ENCODE measurements at regions not wholly inside any gene's neighbourhood (a gene's known extent, or its start where the extent isn't known, plus 50 kb on each side); places are given as distances from the start of the nearest gene placed in this dataset.
"Not testable (repeated sequence)": the region's sequence is repeated elsewhere in the genome, so short reads cannot be mapped to it uniquely, and the experiment has no call there.

GRCh38 chr3:196139281-196139680, 57.4 kb upstream of the TFRC start:
- ATAC-seq, result no peak
- peaks cover 16% of the 10 kb centered on the region for H3K27me3 ChIP-seq
- H3K27ac ChIP-seq, result no peak overlapping the region
- 71 to 89% methylated on average over 1 to 7 of the region's 7 CpGs for WGBS, 2 donors (ENCODE audit: low coverage in 1 of 2)
- no peak overlapping the region for H3K4me3 ChIP-seq
- no peaks in the 10 kb centered on the region for H3K36me3 ChIP-seq
- peaks cover 0 to 9% (median 0%) of the 10 kb centered on the region in 3 donors for H3K4me1 ChIP-seq
- H3K9me3 ChIP-seq, result no peaks in the 10 kb centered on the region
- no peak for TF ChIP-seq POLR2A (IDR thresholded peaks at IDR 0.05)
- no peak for TF ChIP-seq EP300 (IDR thresholded peaks at IDR 0.05)
- TF ChIP-seq CTCF (IDR thresholded peaks at IDR 0.05), result no peak

GRCh38 chr3:196138482-196139254, 56.8 kb upstream of the TFRC start:
- H3K36me3 ChIP-seq, result no peaks in the 10 kb centered on the region
- no peak overlapping the region for H3K27ac ChIP-seq
- H3K4me3 ChIP-seq, result no peak overlapping the region
- peak; percentile 44 for ATAC-seq
- TF ChIP-seq CTCF (IDR thresholded peaks at IDR 0.05) (no peak), EP300 (IDR thresholded peaks at IDR 0.05) (no peak)
- H3K9me3 ChIP-seq, result no peaks in the 10 kb centered on the region
- peaks cover 10% of the 10 kb centered on the region for H3K27me3 ChIP-seq
- WGBS, 2 donors (ENCODE audit: low coverage in 1 of 2), result 54 to 55% methylated on average over 12 of the region's 12 CpGs
- H3K4me1 ChIP-seq, result peaks cover 0 to 9% (median 0%) of the 10 kb centered on the region in 3 donors

- not testable (repeated sequence) for H3K27me3 ChIP-seq, H3K36me3 ChIP-seq, H3K4me1 ChIP-seq, H3K9me3 ChIP-seq, H3K27ac ChIP-seq, ATAC-seq, H3K4me3 ChIP-seq
- WGBS, 2 donors (ENCODE audit: low coverage in 1 of 2), result 69 to 89% methylated on average over 2 to 6 of the region's 9 CpGs
Observed at GRCh38 chr3:196136640-196136989, 54.7 kb upstream of the TFRC start.

GRCh38 chr3:196135693-196136639, 54.1 kb upstream of the TFRC start:
- no peak for TF ChIP-seq EP300 (IDR thresholded peaks at IDR 0.05)
- Histone ChIP-seq H3K9me3 (no peaks in the 10 kb centered on the region), H3K4me1 (peaks cover 0 to 9% (median 0%) of the 10 kb centered on the region in 3 donors), H3K4me3 (no peak overlapping the region), H3K27ac (no peak overlapping the region), H3K27me3 (no peaks in the 10 kb centered on the region), H3K36me3 (no peaks in the 10 kb centered on the region)
- 38 to 68% methylated on average over 5 to 6 of the region's 12 CpGs for WGBS, 2 donors (ENCODE audit: low coverage in 1 of 2)
- no peak for ATAC-seq

- H3K4me3 ChIP-seq, result no peak overlapping the region
- TF ChIP-seq CTCF (IDR thresholded peaks at IDR 0.05) (no peak), EP300 (IDR thresholded peaks at IDR 0.05) (no peak), POLR2A (IDR thresholded peaks at IDR 0.05) (no peak), POLR2AphosphoS5 (IDR thresholded peaks at IDR 0.05) (no peak)
- no peaks in the 10 kb centered on the region for H3K9me3 ChIP-seq
- WGBS, 2 donors (ENCODE audit: low coverage in 1 of 2), result 60 to 80% methylated on average over 1 to 5 of the region's 7 CpGs
- H3K36me3 ChIP-seq, result no peaks in the 10 kb centered on the region
- no peaks in the 10 kb centered on the region for H3K27me3 ChIP-seq
- no peak overlapping the region for H3K27ac ChIP-seq
- no peak for ATAC-seq
- peaks cover 0 to 9% (median 0%) of the 10 kb centered on the region in 3 donors for H3K4me1 ChIP-seq
Observed at GRCh38 chr3:196134691-196135090, 52.8 kb upstream of the TFRC start.

GRCh38 chr3:196133869-196134268, 52.0 kb upstream of the TFRC start:
- H3K9me3 ChIP-seq, H3K4me1 ChIP-seq, H3K27me3 ChIP-seq, H3K4me3 ChIP-seq, H3K36me3 ChIP-seq, H3K27ac ChIP-seq, ATAC-seq: not testable (repeated sequence)
- 92% methylated on average over 8 to 9 of the region's 9 CpGs for WGBS, 2 donors (ENCODE audit: low coverage in 1 of 2)

All from gastroesophageal sphincter (tissue), 4 donors.